HepG2 (cell line): ENCODE measurements at regions not wholly inside any gene's neighbourhood (a gene's known extent, or its start where the extent isn't known, plus 50 kb on each side); places are given as distances from the start of the nearest gene placed in this dataset.

ENCODE experiments used
- EZH2 ChIP-seq: conservative IDR thresholded peaks from 2 replicates; pipeline ENCODE4 v1.6.1; 2012; ENCODE audit warnings: mild to moderate bottlenecking, low read depth, low read length, moderate library complexity
- PRMT3 ChIP-seq: sonication (generic); formaldehyde crosslinking; IDR thresholded peaks from 2 replicates; pipeline ENCODE4 v1.8.1; 2022; ENCODE audit warnings: low read depth, mild to moderate bottlenecking, moderate library complexity, missing genetic modification reagents, borderline replicate concordance
- SMAD1 ChIP-seq: sonication (generic); formaldehyde crosslinking; IDR thresholded peaks from 2 replicates; pipeline ENCODE4 v1.4.0; 2020; ENCODE audit warnings: missing genetic modification reagents, low read depth, mild to moderate bottlenecking, borderline replicate concordance
- TF ChIP-seq, protein P1 (sequence below): sonication (generic); formaldehyde crosslinking; IDR thresholded peaks from 2 replicates; pipeline ENCODE4 v1.5.0; 2020; ENCODE audit warnings: mild to moderate bottlenecking, missing genetic modification reagents, moderate library complexity

DNA sequence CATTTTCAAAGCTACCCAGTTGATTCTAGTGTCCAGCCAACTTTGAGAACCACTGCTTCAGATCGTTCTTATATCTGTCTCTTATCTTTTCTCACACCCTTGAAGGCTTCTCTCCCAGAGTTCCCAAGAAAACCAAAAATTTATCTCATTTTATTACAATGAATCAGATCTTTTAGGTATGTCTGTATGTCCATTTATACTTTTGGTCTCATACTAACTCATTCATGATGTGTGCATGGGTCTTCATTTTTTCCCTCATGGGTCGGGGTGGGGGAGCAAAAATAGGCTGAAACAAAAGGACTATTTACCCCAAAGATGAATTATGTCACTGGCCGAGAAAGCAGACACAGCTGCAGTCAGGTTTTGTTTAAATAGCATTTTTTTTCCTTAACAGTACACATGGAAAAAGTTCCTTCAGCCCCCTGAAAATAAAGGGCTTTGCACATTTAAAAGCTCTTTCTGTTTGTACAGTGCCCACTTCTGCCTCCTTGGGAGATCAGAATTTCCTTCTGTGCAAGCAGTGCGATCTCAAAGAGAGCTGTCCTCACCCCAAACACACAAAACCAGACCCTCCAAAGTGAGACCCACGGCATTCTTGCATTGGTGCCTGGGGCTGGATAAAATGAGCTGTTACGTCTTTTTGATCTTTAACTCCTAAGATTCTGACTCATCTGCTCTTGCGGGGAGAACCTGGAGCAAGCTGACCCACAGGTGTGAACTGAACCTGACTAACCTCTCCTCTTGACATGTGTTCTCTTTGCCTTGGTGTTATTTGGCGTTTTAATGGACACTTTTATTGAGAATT is 251.2 kb upstream of the ELAC2 start:
- TF ChIP-seq SMAD1 (CRISPR knock-in tag) (no peak), EZH2 (no peak), PRMT3 (CRISPR knock-in tag) (no peak)
- TF ChIP-seq, protein P1, sequence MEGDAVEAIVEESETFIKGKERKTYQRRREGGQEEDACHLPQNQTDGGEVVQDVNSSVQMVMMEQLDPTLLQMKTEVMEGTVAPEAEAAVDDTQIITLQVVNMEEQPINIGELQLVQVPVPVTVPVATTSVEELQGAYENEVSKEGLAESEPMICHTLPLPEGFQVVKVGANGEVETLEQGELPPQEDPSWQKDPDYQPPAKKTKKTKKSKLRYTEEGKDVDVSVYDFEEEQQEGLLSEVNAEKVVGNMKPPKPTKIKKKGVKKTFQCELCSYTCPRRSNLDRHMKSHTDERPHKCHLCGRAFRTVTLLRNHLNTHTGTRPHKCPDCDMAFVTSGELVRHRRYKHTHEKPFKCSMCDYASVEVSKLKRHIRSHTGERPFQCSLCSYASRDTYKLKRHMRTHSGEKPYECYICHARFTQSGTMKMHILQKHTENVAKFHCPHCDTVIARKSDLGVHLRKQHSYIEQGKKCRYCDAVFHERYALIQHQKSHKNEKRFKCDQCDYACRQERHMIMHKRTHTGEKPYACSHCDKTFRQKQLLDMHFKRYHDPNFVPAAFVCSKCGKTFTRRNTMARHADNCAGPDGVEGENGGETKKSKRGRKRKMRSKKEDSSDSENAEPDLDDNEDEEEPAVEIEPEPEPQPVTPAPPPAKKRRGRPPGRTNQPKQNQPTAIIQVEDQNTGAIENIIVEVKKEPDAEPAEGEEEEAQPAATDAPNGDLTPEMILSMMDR (CRISPR knock-in tag) = no peak
